IPS DF 4.7 (cell line): ENCODE measurements at regions not wholly inside any gene's neighbourhood (a gene's known extent, or its start where the extent isn't known, plus 50 kb on each side); places are given as distances from the start of the nearest gene placed in this dataset.
"Not testable (repeated sequence)": the region's sequence is repeated elsewhere in the genome, so short reads cannot be mapped to it uniquely, and the experiment has no call there.

Experiments used
- DNase-seq: peaks from one replicate; pipeline ENCODE4 v3.0.0-alpha.2; 2013; ENCODE audit warnings: low spot score; ENCODE audit errors: extremely low read depth

DNA sequence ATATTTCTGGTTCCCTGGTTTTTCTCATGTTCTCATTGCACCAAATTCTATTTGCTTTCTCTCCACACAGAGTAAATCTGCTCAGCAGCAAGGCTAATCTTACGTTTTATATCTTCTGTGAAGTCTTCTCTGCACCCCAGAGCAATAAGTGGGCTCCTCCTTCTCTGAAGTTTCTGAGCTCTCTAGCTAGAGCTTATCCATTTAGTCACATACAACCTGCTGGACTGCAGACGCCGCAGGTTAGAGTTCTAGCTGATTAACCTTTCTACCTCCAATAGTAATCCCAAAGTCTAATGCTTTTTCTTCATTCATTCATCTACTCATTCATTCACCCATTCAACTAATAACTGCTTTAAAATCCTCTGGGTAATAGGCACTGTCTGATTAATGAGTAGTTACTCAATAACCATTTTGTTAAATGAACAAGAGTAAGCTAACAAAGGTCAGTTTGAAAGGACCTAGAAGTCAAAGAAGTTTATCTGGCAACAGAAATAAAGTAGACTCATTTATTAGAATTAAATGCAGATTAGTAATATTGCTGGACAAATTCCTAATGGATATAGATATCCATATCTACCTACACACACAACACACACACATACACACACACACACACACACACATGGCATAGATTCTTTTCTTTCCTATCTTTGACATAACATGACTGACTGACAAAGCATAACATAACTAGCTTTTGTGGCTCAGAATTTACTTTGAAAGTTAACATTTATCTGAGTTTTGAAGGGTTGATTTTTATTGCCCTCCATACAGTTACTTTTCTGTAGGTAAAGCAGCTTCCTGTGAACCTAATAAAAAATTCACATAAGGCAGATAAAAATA lies 984.6 kb upstream of the SEMA6A start:
- no peak for DNase-seq

DNA sequence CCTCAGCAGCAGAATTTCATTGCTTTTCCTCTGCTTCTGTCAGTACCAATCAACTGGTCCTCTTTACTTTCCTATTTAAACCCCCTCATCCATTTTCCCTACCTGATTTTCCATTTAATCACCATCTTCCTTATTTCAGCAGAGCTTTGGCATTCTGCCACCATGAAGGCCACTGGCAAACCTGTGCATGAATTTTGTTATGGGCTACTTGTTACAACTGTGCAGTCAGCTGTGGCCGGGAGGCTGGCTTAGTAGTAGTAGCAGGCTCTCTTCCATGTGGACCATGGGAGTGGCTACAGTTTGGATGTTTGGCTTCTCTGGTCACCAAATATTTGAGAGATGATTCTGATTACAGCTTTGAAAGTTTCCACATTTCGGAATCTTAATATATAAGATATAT lies 976.6 kb upstream of the SEMA6A start:
- no peak for DNase-seq

DNA sequence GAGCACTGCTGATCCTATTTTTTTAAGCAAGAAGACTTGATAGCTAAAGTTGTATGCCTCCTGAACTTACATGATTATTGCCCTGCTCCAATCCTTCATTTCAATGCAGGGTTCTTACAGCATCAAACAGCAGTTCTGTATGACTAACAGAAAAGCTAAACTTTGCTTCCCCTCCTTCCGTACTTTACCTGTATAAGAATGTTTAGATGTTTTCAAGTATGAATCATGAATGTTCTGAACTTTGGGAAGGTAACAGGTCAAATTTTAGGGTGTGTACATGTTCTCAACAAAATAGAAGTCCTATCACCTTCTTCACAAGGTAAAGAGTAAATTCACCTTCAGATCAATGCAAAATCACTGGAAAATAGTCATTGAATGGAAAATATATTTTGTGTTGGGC lies 972.6 kb upstream of the SEMA6A start:
- no peak for DNase-seq

DNA sequence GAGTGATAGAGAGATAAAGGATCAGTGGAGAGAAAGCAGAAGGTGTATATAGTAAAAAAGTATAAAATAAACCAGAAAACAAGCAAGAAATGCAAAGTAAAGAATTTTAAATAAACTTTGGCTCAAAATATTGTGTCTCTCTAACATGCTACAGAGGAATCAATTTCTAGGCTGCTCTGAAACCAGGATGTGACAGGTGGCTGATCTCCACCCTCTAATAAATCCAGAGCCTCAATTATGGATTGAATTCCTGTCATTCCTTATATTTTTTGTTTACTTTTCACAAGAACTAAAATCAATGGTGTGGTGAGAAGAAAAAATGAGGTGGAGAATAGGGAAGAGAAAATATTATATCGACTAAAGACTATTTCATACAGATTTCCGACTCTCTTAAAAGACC lies 965.1 kb upstream of the SEMA6A start:
- DNase-seq: no peak

DNA sequence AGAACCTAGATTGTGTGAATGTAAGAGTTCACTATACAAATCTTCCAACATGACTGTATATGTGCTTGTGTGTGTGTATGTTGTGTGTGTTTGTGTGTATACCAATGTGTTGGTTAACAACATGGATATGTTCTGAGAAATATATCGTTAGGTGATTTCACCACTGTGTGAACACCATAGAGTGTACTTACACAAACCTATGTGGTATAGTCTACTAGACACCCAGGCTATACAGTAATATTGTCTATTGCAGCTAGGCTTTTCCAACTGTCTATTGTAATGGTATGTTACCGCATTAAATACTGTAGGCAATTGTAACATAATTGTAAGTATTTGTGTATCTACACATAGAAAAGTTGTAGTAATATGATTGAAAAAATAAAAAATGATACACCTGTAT lies 959.2 kb upstream of the SEMA6A start:
- no peak for DNase-seq

DNA sequence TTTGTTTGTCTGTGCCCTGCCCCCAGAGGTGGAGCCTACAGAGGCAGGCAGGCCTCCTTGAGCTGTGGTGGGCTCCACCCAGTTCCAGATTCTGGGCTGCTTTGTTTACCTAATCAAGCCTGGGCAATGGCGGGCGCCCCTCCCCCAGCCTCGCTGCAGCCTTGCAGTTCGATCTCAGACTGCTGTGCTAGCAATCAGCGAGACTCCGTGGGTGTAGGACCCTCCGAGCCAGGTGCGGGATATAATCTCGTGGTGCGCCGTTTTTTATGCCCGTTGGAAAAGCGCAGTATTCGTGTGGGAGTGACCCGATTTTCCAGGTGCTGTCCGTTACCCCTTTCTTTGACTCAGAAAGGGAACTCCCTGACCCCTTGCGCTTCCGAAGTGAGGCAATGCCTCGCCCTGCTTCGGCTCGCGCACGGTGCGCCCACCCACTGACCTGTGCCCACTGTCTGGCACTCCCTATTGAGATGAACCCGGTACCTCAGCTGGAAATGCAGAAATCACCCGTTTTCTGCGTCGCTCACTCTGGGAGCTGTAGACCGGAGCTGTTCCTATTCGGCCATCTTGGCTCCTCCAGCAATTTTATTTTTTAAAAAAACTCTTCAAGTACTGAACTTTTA lies 958.5 kb upstream of the SEMA6A start:
- DNase-seq: not testable (repeated sequence)

DNA sequence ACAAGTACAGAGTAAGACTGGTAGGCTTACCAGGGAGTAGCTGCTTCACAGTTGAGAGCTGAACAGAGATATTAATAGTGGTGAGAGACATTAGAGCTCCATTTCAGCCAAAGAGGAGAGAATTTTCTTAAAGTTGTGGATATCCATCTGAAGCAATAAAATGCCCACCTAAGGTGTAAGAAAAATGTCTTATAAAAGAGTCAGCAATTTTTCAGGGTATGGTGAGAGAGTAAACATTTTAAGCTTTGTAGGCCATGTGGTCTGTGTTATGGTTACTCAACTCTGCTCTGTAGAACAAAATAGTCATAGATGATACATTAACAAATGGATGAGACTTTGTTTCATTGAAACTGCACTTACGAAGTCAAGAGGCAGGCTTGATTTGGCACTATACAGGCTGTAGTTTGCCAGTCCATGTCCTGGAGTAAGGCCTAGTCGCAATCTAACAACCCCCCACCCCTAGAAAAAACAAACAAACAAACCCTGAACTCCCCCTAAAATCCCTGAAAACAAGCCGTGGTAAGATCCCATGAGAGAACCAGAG lies 945.4 kb upstream of the SEMA6A start:
- no peak for DNase-seq

DNA sequence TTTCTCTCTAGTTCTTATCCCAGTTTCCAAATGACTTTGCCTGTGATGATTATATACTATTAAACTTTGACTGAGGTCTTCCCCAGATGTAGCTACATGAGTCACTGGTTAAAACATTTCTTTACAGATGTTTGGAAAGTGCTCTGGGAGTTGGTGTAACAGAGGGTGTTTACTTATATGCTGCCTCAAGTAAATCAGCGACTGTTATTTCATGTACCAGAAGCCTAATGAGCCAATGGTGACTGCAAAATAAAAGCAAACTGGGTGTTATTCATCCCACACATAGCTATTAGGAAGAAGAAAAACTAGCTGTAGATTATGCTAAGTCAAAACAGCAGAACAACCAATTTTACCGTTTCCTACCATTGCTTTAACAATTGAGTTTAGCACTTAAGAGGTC lies 929.7 kb upstream of the SEMA6A start:
- no peak for DNase-seq

DNA sequence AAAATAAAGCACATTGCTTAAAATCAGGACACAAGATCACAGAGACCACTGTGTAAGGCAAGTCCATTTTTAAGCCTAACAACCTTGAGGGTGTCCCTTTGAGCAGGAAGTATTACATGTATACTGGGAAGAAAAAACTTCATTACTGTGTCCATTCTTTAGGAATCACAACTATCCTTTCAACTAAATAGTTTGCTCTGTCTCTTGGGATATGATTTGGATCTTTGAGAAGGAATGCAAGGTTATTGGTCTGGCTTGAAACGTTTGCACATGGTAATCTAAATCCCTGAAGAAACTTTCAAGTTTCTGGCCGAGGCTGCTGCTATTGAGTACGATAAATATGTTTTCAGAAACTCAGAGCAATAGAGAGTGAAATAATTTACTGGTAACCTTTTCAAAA lies 923.0 kb upstream of the SEMA6A start:
- DNase-seq: no peak

DNA sequence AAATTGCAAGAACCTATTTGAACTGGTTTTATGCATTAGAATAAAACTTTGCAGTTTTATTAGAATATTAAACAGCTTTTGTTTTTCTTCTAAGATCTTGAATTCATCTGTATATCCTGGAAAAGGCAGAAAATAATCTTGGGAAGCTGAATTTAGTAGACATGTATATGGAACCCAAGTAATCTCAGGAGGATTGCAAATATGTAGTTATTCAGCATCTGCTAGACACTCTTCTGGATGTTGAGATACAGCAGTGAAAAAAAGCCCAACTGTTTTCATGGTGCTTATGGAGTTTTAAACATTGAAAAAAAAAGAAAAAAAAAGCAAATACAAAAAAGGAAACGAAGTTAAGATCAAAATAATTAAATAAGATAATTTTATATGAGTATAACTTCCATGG lies 922.2 kb upstream of the SEMA6A start:
- no peak for DNase-seq

DNA sequence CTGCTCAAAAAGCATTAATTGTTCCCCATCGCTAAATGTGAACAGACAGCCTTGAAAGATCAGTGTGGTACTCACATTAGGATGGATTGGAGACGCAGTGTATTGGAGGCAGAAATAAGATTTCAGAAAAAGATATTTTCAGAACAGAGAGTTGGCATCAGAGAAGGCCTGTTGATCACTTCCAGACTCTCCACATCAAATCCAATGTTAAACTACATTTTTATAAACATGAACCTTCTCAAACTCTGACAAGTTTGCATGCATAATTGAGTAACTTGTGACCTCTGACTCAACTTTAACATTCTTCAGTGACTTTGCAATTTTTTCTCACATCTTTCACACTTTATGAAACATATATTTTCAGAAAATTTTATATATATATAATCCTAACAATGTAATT lies 919.6 kb upstream of the SEMA6A start:
- DNase-seq: no peak

DNA sequence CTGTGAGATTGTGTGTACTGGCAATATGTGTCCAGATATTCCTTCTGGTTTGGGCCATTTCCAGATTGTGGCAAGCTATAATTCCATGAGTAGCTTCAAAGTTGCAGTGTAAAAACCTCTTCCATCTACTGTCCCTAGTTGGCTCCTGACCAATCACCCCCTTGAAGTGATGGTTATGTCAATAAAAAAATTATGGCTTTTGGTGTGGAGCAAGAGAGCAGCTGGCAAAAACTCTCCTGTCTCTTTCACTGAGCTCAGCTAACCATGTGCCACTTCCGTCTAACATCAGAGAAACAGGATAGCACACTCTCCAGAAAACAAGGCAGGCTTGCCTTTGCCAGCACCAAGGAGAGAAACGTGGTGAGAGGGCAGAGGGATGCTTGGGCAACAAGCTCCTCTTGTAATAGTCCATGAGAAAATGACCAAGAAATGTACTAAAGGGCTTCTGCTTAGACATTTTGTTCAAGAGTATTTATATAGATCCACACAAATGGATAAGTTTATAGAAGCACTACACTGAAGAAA lies 914.4 kb upstream of the SEMA6A start:
- no peak for DNase-seq

DNA sequence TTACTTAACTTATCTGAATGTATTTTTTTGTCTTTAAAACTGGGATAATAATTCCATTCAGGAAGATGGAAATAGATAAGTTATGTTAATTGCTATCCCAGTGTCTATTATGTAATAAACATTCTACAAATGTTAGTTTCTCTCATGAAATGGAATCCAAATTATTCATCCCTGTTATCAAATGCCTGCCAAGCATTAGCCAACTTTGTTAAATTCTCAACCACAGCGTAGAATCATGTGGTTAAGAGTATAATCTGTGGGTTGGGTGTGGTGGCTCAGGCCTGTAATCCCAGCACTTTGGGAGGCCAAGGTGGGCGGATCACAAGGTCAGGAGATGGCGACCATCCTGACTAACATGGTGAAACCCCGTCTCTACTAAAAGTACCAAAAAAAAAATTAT lies 912.9 kb upstream of the SEMA6A start:
- no peak for DNase-seq

DNA sequence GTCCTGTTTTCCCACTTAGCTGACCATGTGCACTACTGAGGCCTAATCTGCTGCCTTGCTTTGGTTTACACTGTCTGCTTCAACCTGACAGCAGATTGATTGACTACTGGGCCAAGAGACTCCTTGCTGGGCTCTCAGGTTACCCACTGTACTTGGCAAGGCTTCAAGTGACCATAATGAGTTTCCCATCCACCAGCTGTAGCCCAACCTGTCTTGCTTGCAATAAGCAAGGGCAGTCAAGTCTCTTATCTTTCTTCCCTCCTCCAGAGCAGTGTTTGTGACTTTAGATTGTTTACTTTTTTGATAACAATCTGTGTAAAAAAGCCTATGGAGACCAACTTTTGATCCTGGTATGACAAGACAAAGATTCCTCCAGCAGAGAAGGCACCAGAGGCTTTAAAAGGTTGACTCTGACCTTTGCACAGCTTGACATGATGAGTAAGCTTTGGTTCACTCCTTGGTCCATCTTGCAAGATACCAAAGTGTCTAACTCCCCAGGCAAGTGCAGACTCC lies 912.3 kb upstream of the SEMA6A start:
- DNase-seq: no peak

DNA sequence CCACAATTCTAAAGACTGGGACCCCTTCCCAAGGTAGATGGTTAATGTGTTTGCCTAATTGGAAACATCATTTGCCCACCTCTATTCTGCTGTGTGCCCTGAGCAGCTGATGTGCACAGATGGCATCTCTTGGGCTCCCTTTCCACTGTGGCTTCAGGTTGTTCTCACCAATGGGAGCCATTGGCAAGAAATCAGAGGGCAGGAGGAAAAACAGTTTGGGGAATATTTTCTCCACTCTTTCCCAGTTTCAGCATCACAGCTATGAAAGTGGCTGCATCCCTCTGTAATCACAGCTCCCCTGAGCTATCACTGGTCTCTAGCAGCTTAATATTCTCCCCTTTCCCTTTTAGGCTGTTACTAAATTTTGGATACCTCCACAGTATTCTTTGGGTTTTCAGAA lies 911.6 kb upstream of the SEMA6A start:
- DNase-seq: no peak

DNA sequence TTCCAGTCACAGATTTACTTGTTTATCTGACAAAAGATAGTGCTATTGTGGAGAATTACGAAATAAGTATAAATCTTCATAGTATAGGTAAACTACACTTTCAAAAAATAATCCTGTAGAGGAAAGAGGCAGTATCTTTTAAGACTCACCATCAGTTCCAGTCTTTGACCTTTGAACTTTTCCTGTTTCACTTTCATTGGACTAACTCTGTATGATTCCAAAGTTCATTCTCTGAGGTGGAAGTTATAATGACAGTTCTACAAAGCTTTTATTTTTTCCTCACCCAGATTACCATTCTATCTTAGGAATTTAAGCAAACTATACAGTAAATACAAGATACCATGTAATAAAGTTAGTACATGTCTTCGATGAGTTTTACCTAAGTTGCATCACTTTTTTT lies 901.3 kb upstream of the SEMA6A start:
- DNase-seq: no peak

DNA sequence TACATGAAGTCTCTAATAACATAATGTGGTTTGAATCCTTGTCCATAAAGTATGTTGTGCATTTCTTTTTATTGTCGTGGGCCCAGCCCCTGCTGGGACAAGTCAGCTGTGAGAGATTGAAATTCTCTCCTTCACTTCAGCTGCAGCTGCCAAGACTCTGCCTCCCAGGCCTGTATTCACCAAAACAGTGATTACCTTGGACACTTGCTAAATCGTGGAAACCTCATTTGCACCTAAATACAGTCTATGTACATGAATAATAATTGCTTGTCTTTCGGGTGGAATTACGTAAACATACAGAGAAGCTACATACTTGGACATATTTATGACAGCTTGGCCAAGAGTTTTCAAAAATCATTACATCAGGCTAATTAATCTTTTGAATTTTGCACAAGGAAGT lies 898.5 kb upstream of the SEMA6A start:
- no peak for DNase-seq

DNA sequence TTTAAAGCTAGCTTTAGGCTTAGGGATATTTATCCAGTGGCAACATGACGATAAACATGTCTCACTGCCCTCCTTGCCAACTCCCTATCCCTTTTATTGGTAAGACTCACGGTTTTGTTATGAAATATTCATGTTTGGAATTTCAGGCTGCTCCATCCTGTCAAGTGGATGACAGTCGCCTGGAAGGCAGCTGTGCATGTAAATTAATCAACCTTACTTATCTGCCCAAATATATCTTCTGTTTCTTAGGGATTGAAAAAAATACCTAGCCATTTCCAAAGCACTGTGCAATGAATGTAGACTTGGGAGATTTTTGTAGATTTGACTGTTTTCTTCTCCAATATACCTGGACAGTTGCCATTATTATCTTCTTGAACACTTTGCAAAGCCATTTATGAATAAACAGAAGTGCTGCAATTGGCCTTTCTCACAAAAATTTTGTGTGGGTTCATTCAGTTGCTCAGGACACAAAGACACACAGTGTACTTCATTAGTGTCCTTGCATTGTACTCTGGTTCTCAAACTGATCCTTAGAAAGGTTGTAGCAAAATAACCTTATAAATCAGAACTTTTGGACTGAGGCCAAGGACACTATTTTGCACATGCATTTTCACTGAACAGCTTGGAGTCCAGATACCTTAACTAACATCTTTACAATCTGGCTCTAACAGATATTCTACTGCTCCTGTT lies 889.4 kb upstream of the SEMA6A start:
- no peak for DNase-seq

DNA sequence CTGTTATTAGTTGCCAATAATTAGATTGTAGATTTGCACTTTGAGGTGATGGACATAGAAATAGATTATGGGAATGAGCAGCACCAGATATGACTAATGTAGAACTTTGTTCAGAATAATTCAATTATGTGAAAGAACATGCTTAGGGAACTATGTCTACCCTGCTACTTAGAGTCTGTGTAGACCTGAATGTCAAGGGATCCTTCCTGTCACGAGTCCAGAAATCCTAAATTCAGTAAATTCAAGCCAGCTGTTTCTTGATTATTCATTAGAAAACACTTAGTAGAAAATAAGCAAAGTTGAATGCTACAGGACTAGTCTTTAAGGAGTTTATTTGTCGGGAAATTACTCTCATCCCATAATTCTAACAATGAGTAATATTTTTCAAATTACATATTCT lies 887.3 kb upstream of the SEMA6A start:
- DNase-seq: no peak

DNA sequence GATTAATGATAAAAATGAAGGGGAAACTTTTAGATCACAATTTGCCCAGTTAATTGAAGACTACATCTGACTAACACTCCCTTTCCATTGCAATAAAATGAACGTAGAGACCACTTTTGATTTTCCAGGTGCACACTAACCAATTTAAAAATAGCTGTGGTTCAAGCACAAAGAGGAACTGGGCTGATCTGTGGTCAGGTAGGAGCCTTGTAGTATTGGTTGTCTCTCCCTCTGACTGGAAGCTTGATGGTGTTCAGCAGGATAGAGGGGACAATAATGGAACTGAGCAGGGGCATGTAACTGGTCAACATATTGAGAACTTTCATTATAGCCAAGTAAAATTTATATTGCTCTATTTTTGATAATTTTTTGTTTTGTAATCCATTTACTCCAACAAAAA lies 886.8 kb upstream of the SEMA6A start:
- no peak for DNase-seq

DNA sequence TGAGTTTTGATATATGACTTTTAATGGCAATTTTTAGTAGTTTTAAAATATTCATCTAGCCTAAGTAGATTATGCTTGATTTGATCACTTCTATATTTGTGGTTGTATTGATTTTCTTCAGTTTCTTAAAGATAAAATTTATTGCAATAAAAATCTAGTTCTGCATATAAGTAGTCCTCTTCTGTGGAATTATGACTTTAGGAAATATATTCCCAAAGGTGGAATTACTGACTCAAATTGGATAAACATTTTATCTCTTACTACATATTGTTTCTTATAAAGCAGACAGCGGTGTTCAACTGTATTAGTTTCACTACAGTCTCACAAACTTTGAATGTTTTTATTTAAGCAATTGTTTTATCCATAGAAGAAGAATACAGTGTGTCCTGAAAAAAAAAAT lies 883.0 kb upstream of the SEMA6A start:
- DNase-seq: no peak
